ENCODE measurements at regions not wholly inside any gene's neighbourhood (a gene's known extent, or its start where the extent isn't known, plus 50 kb on each side); places are given as distances from the start of the nearest gene placed in this dataset.
"Not testable (repeated sequence)": the region's sequence is repeated elsewhere in the genome, so short reads cannot be mapped to it uniquely, and the experiment has no call there.

- DNase-seq (ENCODE audit: low spot score) (no peak), ATAC-seq (ENCODE audit: insufficient number of reproducible peaks, low FRiP score, low read depth) (no peak)
- H3K4me3 ChIP-seq: no peak overlapping the region
- H3K4me1 ChIP-seq (ENCODE audit: control insufficient read depth in 1 of 2, low read depth in 2 of 2): no peaks in the 10 kb centered on the region
- H3K27ac ChIP-seq: no peak overlapping the region
- no peaks in the 10 kb centered on the region for H3K36me3 ChIP-seq
- no peaks in the 10 kb centered on the region for H3K27me3 ChIP-seq (replicated peaks; ENCODE audit: insufficient read depth)
- no peaks in the 10 kb centered on the region for H3K9me3 ChIP-seq
- TF ChIP-seq, protein P1, sequence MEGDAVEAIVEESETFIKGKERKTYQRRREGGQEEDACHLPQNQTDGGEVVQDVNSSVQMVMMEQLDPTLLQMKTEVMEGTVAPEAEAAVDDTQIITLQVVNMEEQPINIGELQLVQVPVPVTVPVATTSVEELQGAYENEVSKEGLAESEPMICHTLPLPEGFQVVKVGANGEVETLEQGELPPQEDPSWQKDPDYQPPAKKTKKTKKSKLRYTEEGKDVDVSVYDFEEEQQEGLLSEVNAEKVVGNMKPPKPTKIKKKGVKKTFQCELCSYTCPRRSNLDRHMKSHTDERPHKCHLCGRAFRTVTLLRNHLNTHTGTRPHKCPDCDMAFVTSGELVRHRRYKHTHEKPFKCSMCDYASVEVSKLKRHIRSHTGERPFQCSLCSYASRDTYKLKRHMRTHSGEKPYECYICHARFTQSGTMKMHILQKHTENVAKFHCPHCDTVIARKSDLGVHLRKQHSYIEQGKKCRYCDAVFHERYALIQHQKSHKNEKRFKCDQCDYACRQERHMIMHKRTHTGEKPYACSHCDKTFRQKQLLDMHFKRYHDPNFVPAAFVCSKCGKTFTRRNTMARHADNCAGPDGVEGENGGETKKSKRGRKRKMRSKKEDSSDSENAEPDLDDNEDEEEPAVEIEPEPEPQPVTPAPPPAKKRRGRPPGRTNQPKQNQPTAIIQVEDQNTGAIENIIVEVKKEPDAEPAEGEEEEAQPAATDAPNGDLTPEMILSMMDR (IDR thresholded peaks at IDR 0.05): no peak
Observed at GRCh38 chr18:78826631-78827030, 153.0 kb upstream of the SALL3 start.

GRCh38 chr18:78827141-78827540, 152.5 kb upstream of the SALL3 start:
- TF ChIP-seq, protein P1 (IDR thresholded peaks at IDR 0.05): no peak

DNA sequence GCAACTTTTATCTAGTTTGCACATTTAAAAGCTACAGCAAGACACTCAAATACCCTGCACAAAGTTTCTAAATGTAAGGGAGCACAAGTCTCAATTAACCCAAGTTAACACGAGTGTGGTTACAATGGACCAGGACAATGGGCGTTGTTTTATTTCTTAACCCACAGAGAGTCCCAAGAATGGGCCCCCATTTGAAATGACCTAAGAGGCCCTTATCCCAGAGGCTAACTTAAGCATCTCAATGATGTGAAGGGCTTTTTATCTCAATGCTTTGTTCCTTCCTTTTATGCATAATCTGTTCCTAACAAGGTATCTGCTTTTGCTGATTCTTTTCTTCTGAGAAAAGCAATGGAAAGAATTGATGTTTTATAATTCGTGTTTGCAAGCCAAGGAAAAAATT, 151.5 kb upstream of the SALL3 start:
- Histone ChIP-seq H3K4me1 (ENCODE audit: control insufficient read depth in 1 of 2, low read depth in 2 of 2) (no peaks in the 10 kb centered on the region), H3K27me3 (replicated peaks; ENCODE audit: insufficient read depth) (no peaks in the 10 kb centered on the region), H3K36me3 (no peaks in the 10 kb centered on the region), H3K27ac (no peak overlapping the region), H3K4me3 (no peak overlapping the region), H3K9me3 (no peaks in the 10 kb centered on the region)
- DNase-seq (ENCODE audit: low spot score) (no peak), ATAC-seq (ENCODE audit: insufficient number of reproducible peaks, low FRiP score, low read depth) (no peak)
- TF ChIP-seq, protein P1 (IDR thresholded peaks at IDR 0.05): no peak

More at GRCh38 chr18:78827141-78827540, 152.5 kb upstream of the SALL3 start:
- ATAC-seq (ENCODE audit: insufficient number of reproducible peaks, low FRiP score, low read depth) (no peak), DNase-seq (ENCODE audit: low spot score) (no peak)
- Histone ChIP-seq H3K36me3 (no peaks in the 10 kb centered on the region), H3K9me3 (no peaks in the 10 kb centered on the region), H3K27ac (no peak overlapping the region), H3K4me1 (ENCODE audit: control insufficient read depth in 1 of 2, low read depth in 2 of 2) (no peaks in the 10 kb centered on the region), H3K4me3 (no peak overlapping the region), H3K27me3 (replicated peaks; ENCODE audit: insufficient read depth) (no peaks in the 10 kb centered on the region)

- ATAC-seq (ENCODE audit: insufficient number of reproducible peaks, low FRiP score, low read depth); DNase-seq (ENCODE audit: low spot score); H3K9me3 ChIP-seq; H3K27me3 ChIP-seq (replicated peaks; ENCODE audit: insufficient read depth); H3K4me1 ChIP-seq (ENCODE audit: control insufficient read depth in 1 of 2, low read depth in 2 of 2); H3K36me3 ChIP-seq; H3K4me3 ChIP-seq; H3K27ac ChIP-seq: not testable (repeated sequence)
Observed at GRCh38 chr18:78829026-78829425, 150.6 kb upstream of the SALL3 start.

DNA sequence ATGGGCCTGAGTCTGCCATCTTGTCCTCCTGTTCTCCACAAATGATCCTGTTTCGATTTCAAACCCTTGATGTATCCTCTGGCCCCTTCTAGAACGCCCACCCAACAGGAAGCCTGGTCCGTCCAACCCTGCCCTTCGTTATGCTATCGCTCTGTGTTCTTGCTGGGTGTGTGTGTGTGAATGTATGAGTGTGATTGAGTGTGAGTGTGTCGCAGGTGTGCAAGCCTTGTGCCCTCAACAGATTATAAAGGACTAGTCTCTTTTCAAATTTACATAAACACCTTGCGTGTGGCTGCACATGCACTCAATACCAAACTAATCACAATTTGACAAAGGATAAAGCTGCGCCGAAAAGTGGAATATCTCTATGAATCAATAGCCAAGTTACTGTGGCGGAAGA, 149.5 kb upstream of the SALL3 start:
- no peak for DNase-seq (ENCODE audit: low spot score)
- TF ChIP-seq, protein P1 (IDR thresholded peaks at IDR 0.05): no peak
- no peaks in the 10 kb centered on the region for H3K36me3 ChIP-seq
- no peaks in the 10 kb centered on the region for H3K4me1 ChIP-seq (ENCODE audit: control insufficient read depth in 1 of 2, low read depth in 2 of 2)
- no peaks in the 10 kb centered on the region for H3K27me3 ChIP-seq (replicated peaks; ENCODE audit: insufficient read depth)
- H3K9me3 ChIP-seq: no peaks in the 10 kb centered on the region
- H3K27ac ChIP-seq: no peak overlapping the region
- no peak overlapping the region for H3K4me3 ChIP-seq
- no peak for ATAC-seq (ENCODE audit: insufficient number of reproducible peaks, low FRiP score, low read depth)

DNA sequence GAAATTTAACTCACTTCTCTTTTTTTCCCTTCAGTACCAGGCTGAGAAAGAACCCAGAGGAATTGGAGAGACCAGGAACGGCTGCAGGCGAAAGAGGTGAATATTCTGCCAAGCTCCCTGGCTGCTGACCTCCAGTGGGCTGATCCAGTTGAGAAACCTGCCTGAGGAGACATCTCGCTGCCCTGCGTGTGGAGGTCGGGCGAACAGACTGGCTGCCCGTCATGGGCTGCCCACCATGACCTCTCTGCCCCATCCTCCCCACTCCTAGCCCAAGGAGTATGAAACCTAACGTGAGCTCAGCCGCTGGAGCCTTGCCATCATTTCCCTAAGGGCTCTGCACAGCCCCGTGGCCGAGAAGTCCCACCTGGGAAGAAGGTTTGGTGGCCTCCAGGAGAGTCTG, 148.8 kb upstream of the SALL3 start:
- DNase-seq (ENCODE audit: low spot score) (no peak), ATAC-seq (ENCODE audit: insufficient number of reproducible peaks, low FRiP score, low read depth) (no peak)
- no peaks in the 10 kb centered on the region for H3K36me3 ChIP-seq
- TF ChIP-seq, protein P1 (IDR thresholded peaks at IDR 0.05): no peak
- H3K4me3 ChIP-seq: no peak overlapping the region
- H3K27ac ChIP-seq: no peak overlapping the region
- no peaks in the 10 kb centered on the region for H3K27me3 ChIP-seq (replicated peaks; ENCODE audit: insufficient read depth)
- no peaks in the 10 kb centered on the region for H3K9me3 ChIP-seq
- H3K4me1 ChIP-seq (ENCODE audit: control insufficient read depth in 1 of 2, low read depth in 2 of 2): no peaks in the 10 kb centered on the region
